ENCODE measurements at regions not wholly inside any gene's neighbourhood (a gene's known extent, or its start where the extent isn't known, plus 50 kb on each side); places are given as distances from the start of the nearest gene placed in this dataset.
"Not testable (repeated sequence)": the region's sequence is repeated elsewhere in the genome, so short reads cannot be mapped to it uniquely, and the experiment has no call there.

- DNase-seq (ENCODE audit: low read depth) = no peak
Measured at GRCh38 chr1:60662486-60663044, 419.8 kb upstream of the NFIA start.

- no peak for DNase-seq (ENCODE audit: low read depth)
Measured at GRCh38 chr1:60657926-60658325, 424.4 kb upstream of the NFIA start.

- no peak for DNase-seq (ENCODE audit: low read depth)
Measured at GRCh38 chr1:60655679-60656355, 426.5 kb upstream of the NFIA start.

GRCh38 chr1:60640033-60640551, 442.3 kb upstream of the NFIA start:
- not testable (repeated sequence) for DNase-seq (ENCODE audit: low read depth)

- DNase-seq (ENCODE audit: low read depth) = no peak
Measured at GRCh38 chr1:60639287-60639686, 443.1 kb upstream of the NFIA start.

GRCh38 chr1:60637651-60638050, 444.7 kb upstream of the NFIA start:
- no peak for DNase-seq (ENCODE audit: low read depth)

GRCh38 chr1:60636946-60637345, 445.4 kb upstream of the NFIA start:
- no peak for DNase-seq (ENCODE audit: low read depth)

- no peak for DNase-seq (ENCODE audit: low read depth)
Measured at GRCh38 chr1:60634106-60634505, 448.3 kb upstream of the NFIA start.

GRCh38 chr1:60622486-60622885, 459.9 kb upstream of the NFIA start:
- no peak for DNase-seq (ENCODE audit: low read depth)

GRCh38 chr1:60621368-60621851, 461.0 kb upstream of the NFIA start:
- DNase-seq (ENCODE audit: low read depth) = no peak

GRCh38 chr1:60620087-60620486, 462.3 kb upstream of the NFIA start:
- no peak for DNase-seq (ENCODE audit: low read depth)

GRCh38 chr1:60619581-60619980, 462.8 kb upstream of the NFIA start:
- DNase-seq (ENCODE audit: low read depth) = no peak

GRCh38 chr1:60615666-60616065, 466.7 kb upstream of the NFIA start:
- no peak for DNase-seq (ENCODE audit: low read depth)

- DNase-seq (ENCODE audit: low read depth) = no peak
Measured at GRCh38 chr1:60612790-60613189, 469.6 kb upstream of the NFIA start.

- not testable (repeated sequence) for DNase-seq (ENCODE audit: low read depth)
Measured at GRCh38 chr1:60606921-60607320, 475.4 kb upstream of the NFIA start.

GRCh38 chr1:60600532-60600931, 481.8 kb upstream of the NFIA start:
- peak; percentile 43 for DNase-seq (ENCODE audit: low read depth)

GRCh38 chr1:60599574-60599973, 482.8 kb upstream of the NFIA start:
- DNase-seq (ENCODE audit: low read depth) = no peak

GRCh38 chr1:60598041-60598910, 484.1 kb upstream of the NFIA start:
- no peak for DNase-seq (ENCODE audit: low read depth)

GRCh38 chr1:60596791-60597750, 485.3 kb upstream of the NFIA start:
- DNase-seq (ENCODE audit: low read depth) = peak; percentile 17

- no peak for DNase-seq (ENCODE audit: low read depth)
Measured at GRCh38 chr1:60591583-60591982, 490.8 kb upstream of the NFIA start.

- no peak for DNase-seq (ENCODE audit: low read depth)
Measured at GRCh38 chr1:60589916-60590315, 492.4 kb upstream of the NFIA start.

All from CMK (cell line).